NK-92 treated with Interleukin-12 subunit alpha and Interleukin-12 subunit beta, amount 100 ng/mL, for 24 hours (cell line): ENCODE measurements at regions not wholly inside any gene's neighbourhood (a gene's known extent, or its start where the extent isn't known, plus 50 kb on each side); places are given as distances from the start of the nearest gene placed in this dataset.

ENCODE experiments used
- DNase-seq: peaks from one replicate; lab custom pipeline; 2025; lab: John Stamatoyannopoulos, UW

DNA sequence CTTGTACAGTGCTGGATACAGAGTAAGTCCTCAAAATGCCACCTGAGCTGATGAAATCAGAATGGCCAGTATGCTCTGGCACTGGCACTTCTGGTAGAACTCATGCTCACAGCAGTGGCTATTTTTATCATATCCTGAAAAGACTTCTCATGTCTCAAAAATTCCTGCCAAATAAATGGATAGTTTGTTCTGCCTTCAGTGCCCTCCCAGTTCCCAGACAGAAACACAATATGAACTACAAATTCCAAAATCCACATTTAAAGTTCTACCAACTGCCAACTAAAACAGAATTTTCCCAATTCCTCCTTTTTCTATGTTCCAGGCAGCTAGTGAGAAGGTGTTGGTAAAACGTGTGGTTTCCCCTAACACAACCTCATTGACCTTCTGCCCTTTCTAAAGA, 51.4 kb upstream of the RGS1 start:
- no peak for DNase-seq
